ENCODE measurements at regions not wholly inside any gene's neighbourhood (a gene's known extent, or its start where the extent isn't known, plus 50 kb on each side); places are given as distances from the start of the nearest gene placed in this dataset.

DNA sequence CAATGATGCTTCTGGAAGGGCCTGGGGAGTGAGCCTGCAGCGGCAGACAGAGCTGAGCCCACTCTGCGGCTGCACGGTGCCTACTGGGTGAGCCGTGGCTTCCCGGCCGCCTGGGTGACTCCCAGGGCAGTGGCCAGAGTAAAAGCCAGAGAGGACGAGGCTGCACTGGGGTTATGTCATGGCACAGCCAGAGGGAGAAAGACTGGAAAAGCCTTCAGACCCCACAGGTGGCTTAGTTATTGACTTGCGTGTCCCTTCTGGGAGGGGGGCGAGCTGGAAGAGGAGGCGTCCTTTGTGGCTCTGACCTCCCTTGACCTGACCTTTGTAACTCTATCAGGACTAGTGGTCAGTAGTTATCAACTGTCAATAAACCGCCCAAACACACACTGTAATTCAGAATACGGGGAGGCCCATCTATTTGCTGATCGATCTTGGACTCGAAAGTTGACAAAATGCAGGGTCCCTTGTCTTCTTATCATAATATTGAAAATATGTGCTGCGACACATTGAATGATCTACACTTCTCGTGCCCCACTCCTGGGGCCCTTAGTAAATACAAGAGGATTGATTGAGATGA lies 385.9 kb upstream of the ZFHX3 start:
- no peaks in the 10 kb centered on the region for H3K36me3 ChIP-seq (ENCODE audit: control insufficient read depth, insufficient read depth, low read length)
- H3K4me3 ChIP-seq (ENCODE audit: low read depth, low read length) = no peak overlapping the region
- H3K27me3 ChIP-seq (ENCODE audit: control insufficient read depth, insufficient read depth, low read length) = no peaks in the 10 kb centered on the region
- no peak for FAIRE-seq
- TF ChIP-seq, protein P1, sequence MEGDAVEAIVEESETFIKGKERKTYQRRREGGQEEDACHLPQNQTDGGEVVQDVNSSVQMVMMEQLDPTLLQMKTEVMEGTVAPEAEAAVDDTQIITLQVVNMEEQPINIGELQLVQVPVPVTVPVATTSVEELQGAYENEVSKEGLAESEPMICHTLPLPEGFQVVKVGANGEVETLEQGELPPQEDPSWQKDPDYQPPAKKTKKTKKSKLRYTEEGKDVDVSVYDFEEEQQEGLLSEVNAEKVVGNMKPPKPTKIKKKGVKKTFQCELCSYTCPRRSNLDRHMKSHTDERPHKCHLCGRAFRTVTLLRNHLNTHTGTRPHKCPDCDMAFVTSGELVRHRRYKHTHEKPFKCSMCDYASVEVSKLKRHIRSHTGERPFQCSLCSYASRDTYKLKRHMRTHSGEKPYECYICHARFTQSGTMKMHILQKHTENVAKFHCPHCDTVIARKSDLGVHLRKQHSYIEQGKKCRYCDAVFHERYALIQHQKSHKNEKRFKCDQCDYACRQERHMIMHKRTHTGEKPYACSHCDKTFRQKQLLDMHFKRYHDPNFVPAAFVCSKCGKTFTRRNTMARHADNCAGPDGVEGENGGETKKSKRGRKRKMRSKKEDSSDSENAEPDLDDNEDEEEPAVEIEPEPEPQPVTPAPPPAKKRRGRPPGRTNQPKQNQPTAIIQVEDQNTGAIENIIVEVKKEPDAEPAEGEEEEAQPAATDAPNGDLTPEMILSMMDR (IDR thresholded peaks at IDR 0.05; ENCODE audit: insufficient read depth, low read length, severe bottlenecking) = no peak
- no peak for DNase-seq (ENCODE audit: low read depth)

DNA sequence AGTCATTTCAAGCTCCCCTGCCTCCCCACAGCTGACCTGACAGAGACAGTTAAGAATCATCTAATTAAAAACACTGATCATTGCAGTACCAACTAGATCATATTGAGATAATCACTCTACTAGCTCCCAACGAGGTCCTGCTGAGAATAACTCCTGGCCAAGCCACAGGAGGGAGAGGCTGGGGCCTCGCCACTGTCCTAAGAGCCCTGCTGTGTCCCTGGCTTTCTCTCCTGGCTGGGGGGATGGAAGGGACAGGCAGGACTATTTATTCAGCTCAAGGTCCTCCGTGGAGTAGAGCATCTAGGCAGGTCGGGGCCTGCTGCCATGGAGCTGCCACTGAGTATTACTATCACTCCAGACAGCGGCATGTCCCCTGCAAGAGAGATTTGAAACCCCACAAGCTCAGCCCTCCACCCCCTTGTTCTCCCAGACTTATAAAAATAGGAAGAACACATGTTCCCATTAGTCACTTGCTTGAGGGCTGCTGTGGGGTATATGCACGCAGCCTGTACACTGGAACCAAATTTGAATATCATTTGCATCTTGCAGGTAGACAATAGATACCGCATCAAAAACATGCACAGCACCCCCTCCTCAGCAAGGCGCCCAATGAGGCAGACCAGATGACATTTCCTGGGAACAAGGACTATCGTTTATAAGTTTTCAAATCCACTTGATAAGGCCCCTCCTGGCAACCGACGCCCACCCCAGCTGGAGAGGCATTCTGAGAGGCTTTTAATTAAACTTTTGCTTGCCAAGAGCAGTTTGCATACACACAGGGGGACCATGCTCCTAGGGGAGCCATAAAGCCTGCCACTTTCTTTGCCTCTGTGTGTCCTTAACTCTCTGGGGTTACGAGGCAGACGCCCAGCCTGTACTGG lies 385.2 kb upstream of the ZFHX3 start:
- FAIRE-seq (no peak), DNase-seq (ENCODE audit: low read depth) (no peak)

DNA sequence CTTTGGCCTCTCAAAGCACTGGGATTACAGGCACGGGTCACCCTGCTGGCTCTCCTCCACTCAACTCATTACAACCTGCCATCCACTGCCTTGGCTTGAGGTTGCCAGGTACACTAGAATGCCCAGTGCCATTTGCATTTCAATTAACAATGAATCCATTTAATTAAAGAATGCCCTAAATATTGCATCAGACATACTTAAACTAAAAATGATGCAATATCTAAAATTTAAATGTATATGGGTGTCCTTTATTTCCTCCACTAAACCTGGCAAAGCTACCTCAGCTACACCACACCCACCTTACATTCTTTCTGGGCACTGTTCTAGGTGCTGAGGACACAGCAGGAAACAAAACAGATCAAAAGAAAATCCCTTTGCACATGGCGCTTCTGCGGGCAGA lies 382.2 kb upstream of the ZFHX3 start:
- FAIRE-seq (no peak), DNase-seq (ENCODE audit: low read depth) (no peak)
- H3K4me3 ChIP-seq (ENCODE audit: low read depth, low read length) = no peak overlapping the region
- TF ChIP-seq, protein P1 (IDR thresholded peaks at IDR 0.05; ENCODE audit: insufficient read depth, low read length, severe bottlenecking) = no peak
- no peaks in the 10 kb centered on the region for H3K27me3 ChIP-seq (ENCODE audit: control insufficient read depth, insufficient read depth, low read length)
- no peaks in the 10 kb centered on the region for H3K36me3 ChIP-seq (ENCODE audit: control insufficient read depth, insufficient read depth, low read length)

More for the DNA sequence above, 385.2 kb upstream of the ZFHX3 start:
- H3K36me3 ChIP-seq (ENCODE audit: control insufficient read depth, insufficient read depth, low read length) = no peaks in the 10 kb centered on the region
- H3K27me3 ChIP-seq (ENCODE audit: control insufficient read depth, insufficient read depth, low read length) = no peaks in the 10 kb centered on the region
- TF ChIP-seq, protein P1 (IDR thresholded peaks at IDR 0.05; ENCODE audit: insufficient read depth, low read length, severe bottlenecking) = no peak
- no peak overlapping the region for H3K4me3 ChIP-seq (ENCODE audit: low read depth, low read length)

DNA sequence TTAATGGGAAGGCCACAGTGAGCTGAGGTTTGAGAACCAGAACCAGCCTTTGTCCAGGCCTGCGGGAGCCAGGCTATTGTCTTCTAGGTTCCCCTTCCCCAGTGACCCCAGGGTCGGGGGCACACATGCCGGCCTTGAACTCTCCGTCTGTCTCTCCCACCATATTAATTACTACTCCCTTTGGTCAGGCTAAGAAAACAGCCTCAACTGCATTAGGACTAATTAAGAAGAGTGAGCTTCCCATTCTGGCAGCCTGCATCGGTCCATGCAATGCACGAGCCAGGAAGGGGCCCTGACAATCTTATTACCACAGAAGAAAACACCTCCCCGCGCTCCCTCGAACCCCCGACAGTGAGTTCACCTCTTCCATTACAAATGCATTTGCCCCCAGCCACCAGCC lies 380.2 kb upstream of the ZFHX3 start:
- H3K27me3 ChIP-seq (ENCODE audit: control insufficient read depth, insufficient read depth, low read length) = no peaks in the 10 kb centered on the region
- FAIRE-seq (no peak), DNase-seq (ENCODE audit: low read depth) (no peak)
- H3K4me3 ChIP-seq (ENCODE audit: low read depth, low read length) = no peak overlapping the region
- no peaks in the 10 kb centered on the region for H3K36me3 ChIP-seq (ENCODE audit: control insufficient read depth, insufficient read depth, low read length)
- TF ChIP-seq, protein P1 (IDR thresholded peaks at IDR 0.05; ENCODE audit: insufficient read depth, low read length, severe bottlenecking) = no peak

DNA sequence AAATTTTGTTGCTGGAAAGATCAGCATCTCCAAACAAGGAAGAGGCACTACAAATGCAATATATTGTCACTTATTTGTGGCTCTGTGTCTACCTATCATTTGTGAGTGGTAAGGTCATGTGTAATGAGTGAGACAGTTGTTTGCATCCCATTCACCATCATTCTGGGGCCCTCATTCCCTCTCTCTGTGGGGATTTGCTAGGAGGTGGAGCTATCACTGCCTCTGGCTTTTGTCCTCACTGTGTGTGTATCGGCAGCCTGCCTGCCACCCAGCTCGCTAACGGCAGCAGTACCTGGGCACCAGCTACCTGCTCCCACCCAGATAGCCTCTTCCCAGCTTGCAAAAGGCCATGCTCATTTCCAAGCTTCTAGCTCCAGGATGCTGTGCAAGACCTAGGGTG lies 379.2 kb upstream of the ZFHX3 start:
- no peaks in the 10 kb centered on the region for H3K36me3 ChIP-seq (ENCODE audit: control insufficient read depth, insufficient read depth, low read length)
- no peak overlapping the region for H3K4me3 ChIP-seq (ENCODE audit: low read depth, low read length)
- DNase-seq (ENCODE audit: low read depth) = no peak
- no peak for FAIRE-seq
- no peaks in the 10 kb centered on the region for H3K27me3 ChIP-seq (ENCODE audit: control insufficient read depth, insufficient read depth, low read length)
- TF ChIP-seq, protein P1 (IDR thresholded peaks at IDR 0.05; ENCODE audit: insufficient read depth, low read length, severe bottlenecking) = no peak
